NCI-H82 (cell line): ENCODE measurements at regions not wholly inside any gene's neighbourhood (a gene's known extent, or its start where the extent isn't known, plus 50 kb on each side); places are given as distances from the start of the nearest gene placed in this dataset.
"Not testable (repeated sequence)": the region's sequence is repeated elsewhere in the genome, so short reads cannot be mapped to it uniquely, and the experiment has no call there.

ENCODE experiments used
- DNase-seq: peaks from one replicate; lab custom pipeline; 2025; lab: John Stamatoyannopoulos, UW

DNA sequence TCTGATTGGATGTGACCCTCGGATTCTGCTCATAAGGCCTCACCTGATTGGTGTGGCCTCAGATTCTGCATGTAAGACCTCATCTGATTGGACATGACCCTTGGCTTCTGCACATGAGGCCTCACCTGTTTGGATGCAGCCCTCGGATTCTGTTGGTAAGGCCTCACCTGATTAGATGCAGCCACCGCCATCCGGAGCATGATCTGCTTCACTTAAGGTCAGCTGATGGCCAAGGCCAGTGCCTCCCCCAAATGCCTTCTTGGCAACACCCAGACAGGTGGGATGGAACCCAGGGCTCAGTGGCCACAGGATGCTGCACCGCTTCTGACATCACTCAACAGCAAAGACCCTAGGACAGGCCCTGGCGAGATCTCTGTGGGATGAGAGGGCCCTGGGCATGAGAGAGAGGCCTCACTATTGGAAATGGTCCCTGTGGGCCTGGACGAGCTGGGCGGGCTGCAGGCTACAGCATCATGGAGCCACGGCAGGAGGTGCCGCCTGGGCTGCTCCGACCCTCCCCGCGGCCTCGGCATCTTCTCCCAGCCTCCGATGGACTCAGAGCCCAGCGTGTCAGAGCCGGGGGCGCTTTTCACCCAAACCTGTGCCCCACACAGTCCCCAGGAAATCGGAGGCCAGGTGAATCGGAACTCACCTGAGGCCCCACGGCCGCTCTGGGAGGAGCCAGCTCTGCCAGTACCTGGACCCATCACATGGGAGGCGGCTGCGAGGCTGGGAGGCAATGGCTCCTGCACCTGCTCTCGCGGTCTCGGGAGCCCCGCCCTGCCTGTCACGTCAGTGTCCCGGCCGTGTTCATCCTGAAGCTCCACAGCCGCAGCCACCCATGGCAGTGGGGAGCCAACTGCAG, 60.9 kb upstream of the ZNF469 start:
- no peak for DNase-seq

DNA sequence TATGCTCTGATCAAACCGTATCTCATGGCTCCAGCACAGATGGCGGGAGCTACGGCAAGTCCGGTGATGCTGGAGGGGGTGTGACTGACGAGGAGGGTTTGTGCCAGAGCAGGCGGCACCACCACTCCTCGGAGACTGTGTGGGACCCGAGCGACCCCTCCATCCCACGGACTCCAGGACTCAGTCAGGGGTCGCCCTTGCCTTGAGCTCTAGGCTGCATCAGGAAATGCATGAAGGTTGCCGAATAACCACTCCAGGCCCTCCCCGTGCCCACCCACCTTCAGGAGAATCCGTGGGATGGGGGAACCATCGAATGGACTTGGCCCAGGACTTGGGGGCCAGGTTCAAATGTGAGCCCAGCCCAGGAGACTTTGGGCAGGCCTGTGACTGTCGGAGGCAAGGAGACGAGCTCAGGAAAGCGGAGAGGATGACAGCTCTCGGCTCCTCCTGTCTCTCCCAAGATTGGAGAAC, 60.2 kb upstream of the ZNF469 start:
- DNase-seq, result no peak

DNA sequence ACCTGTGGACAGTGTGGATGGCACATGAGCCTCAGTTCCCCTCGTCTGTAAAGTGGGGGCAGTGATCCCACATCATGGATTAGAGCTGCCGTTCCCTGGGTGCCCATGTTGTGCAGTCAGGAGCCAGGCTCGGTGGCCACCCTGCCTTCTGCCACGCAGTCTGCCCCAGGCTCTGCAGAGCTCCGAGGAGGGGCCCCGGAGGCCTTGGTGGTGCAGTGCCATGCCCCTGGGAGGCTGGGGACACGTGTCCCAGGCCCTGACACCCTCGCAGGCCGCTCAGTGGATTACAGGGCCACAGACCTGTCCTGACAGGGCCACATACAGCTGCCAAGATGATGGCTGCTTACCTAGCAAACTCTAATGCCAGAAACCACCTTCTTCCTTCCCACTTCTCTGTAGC, 59.7 kb upstream of the ZNF469 start:
- no peak for DNase-seq

DNA sequence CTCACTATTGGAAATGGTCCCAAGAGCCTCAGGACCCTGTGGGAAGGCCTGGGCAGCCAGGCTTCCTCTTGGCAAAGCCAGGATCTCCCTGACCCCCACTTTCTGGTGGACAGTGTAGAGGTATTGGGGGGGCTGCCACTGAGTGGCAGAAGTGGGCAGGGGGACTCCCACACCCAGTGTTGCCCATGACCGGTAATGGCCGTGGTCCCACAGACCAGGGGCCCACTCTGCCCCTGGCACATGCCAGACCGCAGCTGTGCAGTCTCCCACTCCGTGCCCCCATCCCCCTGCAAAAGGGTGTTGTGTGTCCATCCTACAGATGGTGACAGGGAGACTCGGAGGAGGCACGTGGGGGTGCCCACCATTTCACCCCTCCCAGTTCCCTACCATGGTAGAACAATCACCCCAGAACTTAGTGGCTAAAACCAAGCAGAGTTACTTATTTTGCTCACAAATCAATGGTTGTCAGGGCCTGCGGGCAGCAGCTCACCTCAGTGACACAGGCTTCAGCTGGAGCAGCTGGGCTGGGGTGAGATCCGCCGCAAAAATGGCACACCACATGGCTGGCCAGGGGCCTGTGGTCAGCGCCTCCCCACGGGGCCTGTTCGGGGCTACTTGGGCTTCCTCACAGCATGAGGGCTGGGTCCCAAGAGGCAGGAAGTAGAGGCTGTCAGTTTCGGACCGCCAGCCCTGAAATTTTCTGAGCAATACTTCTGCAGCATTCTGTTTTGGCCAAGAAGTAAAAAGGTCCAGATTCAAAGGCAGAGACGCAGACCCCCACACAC, 59.0 kb upstream of the ZNF469 start:
- DNase-seq, result no peak

DNA sequence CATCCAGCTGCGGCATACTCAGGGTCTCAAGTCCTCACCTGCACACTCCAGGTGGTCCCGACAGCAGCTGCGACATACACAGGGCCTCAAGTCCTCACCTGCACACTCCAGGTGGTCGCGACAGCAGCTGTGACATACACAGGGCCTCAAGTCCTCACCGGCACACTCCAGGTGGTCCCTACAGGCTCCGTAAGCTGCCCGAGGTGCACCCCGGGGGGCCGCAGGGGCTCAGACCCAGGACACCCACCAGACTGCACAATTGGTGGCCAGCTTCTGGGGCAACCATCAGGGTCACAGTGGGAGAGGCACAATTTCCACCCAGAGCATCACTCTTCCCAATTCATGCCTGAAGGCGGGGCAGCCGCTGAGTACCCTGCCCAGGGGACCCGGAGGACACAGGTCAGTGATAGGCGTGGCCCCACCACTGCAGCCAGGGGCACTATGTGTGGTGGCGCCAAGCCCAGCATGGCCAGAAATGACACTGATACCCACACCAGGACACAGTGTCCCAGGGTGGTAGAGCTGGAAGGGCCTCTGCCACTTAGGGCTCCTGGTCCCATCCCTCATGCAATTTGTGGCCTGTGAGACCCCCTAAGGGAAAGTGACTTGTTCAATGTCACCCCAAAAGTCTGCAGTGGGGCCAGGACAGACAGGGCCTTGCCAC, 57.5 kb upstream of the ZNF469 start:
- no peak for DNase-seq

DNA sequence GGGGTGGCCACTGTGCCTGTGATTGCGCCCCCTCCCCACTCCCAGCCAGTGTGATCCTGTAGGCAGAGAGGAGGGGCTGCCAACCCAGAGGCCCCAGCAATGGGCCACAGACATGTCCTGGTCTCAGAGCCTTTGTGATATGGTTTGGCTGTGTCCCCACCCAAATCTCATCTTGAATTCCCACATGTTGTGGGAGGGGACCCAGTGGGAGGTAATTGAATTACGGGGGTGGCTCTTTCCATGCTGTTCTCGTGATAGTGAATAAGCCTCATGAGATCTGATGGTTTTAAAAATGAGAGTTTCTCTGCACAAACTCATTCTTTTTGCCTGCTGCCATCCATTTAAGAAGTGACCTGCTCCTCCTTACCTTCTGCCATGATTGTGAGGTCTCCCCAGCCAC, 56.8 kb upstream of the ZNF469 start:
- DNase-seq, result no peak

DNA sequence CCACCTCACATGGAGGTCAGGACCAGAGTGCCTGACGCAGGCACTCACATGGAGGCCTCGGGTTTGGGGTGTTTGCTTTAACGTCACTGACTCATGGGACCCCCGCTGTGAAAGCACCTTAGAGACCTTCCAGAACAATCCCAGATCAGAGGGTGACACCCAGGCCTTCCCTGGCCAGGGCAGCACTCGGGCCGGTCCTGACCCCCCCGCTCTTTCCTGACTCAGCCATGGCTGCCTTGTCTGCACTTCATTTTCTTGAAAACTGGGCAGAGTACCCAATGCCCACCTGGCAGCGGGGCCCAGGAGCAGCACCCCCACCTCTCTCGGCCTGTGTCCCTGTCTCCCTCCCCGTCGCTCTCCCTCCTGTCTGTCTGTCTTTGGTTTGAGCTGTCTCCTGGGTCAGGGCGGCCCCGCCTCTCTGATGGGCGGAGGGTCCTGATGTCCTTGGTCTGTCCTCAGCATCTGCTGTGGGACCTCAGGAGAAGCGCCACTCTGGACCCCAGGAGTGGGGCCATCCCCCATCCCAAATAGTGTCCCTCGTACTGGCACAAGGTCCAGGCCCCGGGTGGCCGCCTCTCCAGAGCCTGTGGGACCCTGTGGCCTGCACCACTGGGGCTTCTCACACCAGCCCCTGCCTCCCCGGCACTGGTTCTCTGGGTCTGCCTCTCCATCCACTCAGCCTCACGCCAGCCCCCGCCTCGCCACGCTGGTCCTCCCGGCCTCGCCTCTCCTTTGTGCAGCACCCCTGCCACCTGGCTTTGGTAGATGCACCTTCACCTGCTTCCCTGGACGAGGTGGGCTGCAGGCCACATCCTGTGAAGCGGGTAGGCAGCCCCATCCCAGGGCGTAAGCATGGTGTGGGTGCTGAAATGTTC, 55.9 kb upstream of the ZNF469 start:
- DNase-seq, result no peak

DNA sequence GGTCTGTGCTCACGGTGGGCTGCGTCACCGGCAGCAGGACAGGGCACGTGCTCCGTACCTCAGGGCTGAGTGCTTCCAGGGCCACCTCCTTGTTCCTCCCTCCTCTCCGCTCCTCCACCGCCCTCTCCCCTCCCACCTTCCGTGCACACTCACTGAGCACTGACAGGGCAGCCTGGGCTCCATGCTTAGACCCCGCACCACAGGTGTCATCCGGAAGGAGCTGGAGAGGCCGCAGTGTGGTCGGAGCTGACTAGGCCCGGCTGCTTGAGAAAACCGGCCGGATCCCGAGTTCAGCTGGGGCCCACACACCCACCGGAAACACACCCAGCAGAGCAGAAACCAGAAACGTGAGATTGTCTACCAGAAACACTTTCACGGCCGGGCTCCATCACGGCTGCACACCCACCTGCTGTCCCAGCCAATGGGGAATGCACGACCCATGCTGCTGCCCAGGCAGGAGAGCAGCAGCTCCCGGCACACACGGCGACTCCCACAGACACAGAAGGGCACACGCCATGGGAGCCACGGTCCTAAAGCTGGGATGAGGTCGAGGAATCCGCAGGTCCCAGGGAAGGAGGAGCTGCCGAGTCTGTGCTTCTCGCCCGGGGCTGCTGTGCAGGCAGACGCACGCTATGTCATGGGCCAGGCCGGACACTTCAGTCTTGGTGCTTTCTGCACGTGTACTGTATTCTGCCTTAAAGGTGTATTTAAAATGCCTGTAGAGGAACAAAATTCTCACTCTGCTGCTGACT, 55.0 kb upstream of the ZNF469 start:
- no peak for DNase-seq

DNA sequence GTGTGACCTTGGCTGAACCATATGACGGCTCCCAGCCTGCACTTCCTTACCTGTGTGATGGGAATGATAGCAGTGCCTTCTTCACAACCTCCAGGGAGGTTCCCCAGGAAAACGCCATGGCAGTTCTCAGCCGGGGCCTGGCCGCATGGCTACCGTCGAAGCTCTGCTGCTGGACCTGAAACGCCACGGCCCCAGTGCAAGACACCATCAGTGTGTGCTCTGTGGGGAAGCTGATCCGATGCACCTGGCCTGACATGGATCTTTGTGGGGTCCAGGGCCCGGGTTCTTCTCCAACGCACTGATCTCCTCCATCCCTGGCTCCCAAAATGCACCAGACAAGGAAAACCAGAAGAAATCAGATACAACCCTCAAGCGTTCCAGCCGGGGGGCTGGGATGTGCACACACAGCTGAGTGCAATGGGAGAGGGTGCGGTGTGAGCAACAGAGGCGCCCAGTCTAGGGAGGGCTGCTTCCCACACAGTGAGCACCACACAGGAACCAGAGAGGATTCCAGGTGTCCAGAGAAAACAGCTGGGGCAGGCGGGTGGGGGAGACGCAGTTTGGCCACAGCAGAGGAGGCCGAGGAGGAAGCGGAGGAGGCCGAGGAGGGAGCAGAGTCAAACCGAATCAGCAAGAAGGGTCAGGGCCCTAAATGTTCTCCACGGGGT, 54.3 kb upstream of the ZNF469 start:
- DNase-seq, result no peak

DNA sequence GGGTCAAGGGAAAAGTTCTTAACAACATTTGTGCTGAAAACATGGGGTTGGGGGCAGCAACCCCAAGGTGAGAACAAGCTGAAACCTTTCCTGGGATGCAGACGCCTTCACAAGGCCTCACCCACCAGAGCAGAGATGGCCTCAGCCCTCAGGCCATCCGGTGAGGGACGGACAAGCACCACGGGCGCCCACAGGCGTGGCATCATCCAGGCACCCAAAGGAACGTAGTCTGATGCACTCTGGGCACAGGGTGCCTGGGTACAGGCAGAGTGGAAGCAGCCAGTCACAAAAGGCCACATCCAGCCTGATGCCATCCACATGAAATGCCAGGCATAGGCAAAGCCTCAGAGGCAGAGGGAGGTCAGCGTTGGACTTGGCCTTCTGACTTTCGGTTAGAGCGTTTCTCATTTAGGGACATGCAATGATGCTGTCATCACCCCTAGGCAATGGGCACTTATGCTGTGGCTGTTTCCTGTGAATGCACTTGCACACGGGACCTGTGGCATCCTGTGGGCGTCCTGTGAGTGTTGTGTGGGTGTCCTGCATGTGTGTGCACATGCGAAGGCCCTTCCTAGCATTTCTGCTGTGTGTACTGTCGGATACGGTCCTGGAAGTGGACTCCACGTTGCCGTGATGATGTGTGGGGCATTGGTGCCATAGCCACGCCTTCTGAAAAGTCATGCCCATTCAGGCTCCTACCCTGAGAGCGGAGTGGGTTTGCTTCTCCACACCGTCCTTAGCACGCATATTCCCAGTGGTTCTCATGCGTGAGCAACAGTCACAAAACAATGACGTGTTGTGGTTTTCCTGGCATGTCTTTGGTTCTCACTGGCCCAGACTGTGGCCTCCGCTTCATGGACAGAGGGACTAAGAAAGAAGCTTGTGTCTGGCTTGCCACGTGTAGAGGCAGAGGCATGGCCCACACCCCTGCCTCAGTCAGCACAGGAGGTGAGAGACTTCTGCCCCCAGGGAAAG, 52.7 kb upstream of the ZNF469 start:
- DNase-seq, result no peak

DNA sequence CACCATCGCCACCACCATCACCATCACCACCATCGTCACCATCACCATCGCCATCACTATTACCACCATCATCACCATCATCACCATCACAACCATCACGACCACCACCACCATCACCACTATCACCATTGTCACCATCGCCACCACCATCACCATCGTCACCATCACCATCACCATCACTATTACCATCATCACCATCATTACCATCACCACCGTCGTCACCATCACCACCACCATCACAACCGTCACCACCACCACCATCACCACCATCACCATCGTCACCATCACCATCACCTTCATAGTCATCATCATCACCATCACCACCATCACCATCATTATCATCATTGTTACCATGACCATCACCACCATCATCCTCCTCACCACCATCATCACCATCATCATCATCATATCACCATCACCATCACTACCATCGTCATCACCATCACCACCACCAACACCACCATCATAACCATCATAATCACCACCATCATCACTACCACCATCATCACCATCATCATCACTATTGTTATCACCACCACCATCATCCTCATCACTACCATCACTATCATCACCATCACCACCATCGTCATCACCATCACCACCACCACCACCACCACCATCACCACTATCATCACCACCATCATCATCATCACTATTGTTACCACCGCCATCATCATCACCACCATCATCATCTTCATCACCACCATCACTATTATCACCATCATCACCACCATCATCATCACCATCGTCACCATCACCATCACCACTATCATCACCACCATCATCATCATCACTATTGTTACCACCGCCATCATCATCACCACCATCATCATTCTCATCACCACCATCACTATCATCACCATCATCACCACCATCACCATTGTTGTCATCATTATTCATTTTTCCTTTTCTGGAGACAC, 51.5 kb upstream of the ZNF469 start:
- no peak for DNase-seq

DNA sequence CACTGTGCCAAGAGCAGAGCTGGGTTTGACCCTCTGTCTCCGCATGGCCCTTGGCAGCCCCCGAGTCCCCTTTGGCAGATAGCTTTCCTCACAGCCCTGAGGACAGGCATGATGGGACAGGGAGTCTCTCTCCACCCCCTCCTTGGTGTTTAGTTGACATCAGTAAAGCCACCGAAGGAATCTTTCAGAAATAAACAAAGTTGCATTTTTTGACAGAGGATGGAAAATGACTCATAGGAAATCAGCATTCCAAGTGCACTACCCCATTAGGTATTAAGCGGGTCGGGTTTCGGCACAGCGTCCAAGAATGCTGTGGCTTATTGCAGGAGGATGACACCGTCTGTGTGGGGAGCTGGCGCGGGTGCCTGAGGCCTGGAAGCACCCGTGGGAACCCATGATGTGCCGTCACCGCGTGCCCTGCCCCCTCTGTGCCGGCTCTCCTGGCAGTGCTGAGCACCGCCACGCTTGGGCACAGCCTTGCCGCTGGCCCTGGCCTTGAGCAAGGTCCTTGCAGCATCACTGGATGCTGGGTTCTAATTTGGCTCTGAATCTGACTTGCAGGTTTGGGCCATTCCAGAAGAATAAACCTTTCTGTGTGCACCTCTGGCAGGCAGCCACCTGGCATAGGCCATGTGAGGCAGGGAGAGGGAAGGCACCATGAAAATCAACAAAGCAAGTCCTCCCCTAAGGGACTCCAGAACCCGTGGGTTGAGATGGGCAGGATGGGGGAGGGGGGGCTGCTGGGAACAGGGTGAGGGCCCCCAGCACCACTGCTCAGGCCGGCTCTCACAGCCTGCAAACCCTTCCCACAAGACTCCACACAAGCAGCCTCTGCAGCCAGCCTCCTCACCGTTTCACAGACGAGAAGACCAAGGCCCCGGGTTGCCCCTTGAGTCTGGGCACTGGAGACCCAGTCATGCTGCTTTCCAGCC, 50.5 kb upstream of the ZNF469 start:
- DNase-seq, result no peak

DNA sequence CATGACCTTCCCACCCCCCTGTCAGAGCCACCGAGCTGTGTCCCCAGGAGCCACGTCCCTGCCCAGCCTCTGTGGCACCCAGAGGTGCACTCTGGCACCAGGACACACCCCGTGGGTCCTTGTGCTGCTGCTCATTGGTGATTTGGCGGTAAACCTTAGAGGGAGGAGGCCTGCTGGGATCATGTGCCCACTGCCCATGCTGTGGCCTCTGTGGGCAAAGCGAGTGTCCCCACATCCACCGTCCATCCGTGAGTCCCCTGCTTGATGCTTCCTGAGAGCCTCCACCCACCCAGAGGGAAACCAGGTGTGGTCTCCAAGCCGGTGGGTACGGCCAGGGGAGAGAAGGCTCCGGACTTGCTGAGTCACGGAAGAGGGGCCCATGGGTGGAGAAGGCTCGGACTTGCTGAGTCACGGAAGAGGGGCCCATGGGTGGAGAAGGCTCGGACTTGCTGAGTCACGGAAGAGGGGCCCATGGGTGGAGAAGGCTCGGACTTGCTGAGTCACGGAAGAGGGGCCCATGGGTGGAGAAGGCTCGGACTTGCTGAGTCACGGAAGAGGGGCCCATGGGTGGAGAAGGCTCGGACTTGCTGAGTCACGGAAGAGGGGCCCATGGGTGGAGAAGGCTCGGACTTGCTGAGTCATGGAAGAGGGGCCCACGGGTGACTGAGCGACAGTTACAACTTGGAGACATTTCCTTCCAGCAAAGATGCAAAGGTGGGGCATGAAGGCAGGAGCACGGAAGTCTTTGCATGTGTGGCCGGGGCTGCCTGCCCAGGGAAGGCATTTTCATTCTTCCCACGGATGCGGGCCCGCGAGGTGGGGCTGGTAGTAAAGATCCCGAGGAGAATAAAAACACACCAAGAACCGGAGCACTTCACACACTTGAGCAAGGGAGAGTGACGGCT, 49.6 kb upstream of the ZNF469 start:
- not testable (repeated sequence) for DNase-seq
